SKM-1 (cell line): ENCODE measurements at regions not wholly inside any gene's neighbourhood (a gene's known extent, or its start where the extent isn't known, plus 50 kb on each side); places are given as distances from the start of the nearest gene placed in this dataset.
"Not testable (repeated sequence)": the region's sequence is repeated elsewhere in the genome, so short reads cannot be mapped to it uniquely, and the experiment has no call there.

ENCODE experiments used
- DNase-seq: peaks from one replicate; lab custom pipeline; 2025; ENCODE audit not compliant: unreplicated experiment; lab: John Stamatoyannopoulos, UW

DNA sequence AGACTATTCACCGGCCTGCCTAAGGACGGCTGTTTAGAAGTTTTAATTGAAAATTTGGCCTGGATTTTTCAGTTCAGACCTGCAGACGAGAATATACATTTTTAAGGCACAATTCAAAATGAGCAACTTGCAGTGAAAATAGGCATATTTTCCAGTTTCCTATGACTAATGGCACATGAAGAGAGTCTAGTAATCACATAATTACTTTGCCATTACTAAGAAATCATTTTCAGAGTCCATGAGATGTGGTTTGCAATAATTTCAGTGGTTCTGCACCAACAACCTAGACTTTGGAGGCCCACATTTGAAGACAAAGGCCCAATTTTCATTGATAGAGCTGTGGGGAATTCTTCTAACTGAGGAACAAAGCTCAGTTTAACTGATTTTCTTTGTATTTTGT is 205.3 kb downstream of the SOX2 start:
- no peak for DNase-seq

DNA sequence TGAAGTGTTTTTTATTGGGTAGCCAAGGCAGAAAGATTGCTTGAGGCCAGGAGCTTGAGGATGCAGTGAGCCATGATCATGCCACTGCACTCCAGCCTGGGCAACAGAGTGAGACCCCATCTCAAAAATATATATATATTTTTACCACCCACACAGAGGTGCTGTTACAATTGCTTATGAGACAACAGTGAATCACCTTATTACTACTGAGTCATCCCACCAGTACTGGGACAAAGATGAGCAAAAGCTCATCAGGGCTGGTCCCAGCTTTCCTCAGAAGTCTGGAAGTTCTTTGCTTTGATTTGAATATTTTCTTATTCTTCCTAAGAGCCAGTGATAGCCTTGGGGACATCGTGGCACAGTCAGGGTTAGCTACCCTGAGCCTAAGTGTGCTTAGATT is 207.7 kb downstream of the SOX2 start:
- no peak for DNase-seq

DNA sequence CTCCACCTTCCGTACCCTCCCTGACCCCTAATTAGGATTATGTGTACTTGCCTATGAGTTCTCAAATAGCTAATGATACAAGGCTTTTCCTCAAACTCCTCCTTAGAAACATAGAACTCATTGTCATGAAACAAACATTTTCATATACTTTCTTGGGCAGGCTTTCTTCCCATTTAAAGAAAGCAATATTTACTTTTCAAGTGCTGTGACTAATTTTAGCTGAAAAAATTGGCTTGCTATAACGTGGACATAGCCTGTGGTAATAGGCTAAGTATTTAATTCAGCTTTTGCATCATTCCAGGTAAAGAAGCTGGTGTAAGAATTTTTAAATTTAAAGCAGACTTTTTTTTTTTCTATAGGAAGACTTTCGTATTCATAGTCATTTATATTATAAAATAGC is 208.7 kb downstream of the SOX2 start:
- DNase-seq: no peak

DNA sequence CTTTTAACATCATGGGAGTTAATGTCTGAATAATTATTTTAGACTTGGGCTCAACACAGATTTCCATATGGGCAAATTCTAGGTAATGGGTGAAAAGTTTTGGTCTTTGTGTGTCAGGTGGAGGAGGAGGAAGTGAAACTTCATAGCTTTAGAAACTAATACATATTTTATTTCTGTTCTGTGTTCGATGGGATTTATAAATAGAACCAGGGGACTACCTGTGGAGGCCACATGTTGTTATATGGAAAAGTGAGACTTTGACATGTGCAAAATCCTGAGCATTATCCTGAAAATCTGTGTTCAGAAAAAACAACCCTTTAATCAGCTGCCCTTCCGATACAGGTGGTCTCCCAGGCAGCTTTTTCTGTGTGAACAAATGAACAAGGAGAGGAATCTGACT is 209.5 kb downstream of the SOX2 start:
- DNase-seq: no peak

DNA sequence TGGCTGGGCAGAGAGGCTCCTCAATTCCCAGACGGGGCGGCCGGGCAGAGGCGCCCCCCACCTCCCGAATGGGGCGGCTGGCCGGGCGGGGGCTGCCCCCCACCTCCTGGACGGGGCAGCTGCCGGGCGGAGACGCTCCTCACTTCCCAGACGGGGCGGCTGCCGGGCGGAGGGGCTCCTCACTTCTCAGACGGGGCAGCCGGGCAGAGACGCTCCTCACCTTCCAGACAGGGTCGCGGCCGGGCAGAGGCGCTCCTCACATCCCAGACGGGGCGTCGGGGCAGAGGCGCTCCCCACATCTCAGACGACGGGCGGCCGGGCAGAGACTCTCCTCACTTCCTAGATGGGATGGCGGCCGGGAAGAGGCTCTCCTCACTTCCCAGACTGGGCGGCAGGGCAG is 214.1 kb downstream of the SOX2 start:
- not testable (repeated sequence) for DNase-seq

DNA sequence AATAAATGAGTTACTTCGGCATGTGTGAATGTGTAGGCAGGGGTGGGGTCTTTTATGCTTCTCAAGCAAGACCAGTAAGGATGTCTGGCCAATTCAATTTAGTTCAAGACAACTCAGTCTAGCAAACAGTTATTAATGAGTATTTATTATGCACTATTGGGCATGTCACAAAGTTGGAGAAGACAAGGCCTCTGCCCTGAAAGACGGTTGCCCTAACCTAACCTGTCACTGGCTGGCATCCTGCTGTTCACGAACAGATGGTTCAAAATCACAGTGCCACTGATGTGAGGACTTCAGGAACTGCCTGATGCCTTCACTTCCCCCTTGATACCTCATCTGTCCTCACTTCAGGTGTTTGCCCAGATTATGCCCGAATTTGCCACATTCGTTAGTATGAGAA is 217.8 kb downstream of the SOX2 start:
- no peak for DNase-seq

DNA sequence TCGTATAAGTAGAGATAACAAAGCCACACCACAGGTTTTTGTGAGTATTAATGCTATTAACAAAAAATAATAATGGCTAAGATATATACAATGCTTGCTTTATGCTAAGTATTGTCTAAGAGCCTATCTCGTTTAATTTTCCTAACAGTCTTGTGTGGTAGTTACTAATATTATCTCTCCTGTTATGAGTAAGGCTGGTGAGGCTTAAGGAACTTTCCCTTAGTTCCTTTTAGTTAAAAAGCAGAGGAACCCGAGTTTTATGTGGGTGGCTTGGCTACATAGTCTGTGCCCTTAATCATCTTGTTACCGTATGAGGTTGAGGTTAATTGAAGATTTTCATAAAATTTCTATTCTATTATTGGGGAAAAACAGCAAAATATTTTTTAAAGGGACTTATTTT is 218.4 kb downstream of the SOX2 start:
- no peak for DNase-seq

DNA sequence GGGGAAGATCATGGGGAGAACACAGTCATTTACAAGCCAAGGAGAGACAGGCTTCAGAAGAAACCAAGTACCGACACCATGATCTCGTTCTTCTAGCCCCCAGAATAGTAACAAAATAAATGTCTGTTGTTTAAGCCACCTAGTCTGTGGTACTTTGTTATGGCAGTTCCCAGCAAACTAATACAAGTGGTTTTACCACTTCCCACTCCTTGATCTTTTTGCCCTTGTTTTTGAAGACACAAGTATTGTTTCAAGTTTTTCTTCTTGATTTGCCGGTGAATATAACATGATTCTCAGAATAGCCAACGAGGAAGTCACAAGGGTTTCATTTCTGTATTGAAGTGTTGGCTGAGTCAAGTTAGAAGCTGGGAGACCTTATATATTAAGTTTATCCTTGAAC is 220.3 kb downstream of the SOX2 start:
- no peak for DNase-seq

DNA sequence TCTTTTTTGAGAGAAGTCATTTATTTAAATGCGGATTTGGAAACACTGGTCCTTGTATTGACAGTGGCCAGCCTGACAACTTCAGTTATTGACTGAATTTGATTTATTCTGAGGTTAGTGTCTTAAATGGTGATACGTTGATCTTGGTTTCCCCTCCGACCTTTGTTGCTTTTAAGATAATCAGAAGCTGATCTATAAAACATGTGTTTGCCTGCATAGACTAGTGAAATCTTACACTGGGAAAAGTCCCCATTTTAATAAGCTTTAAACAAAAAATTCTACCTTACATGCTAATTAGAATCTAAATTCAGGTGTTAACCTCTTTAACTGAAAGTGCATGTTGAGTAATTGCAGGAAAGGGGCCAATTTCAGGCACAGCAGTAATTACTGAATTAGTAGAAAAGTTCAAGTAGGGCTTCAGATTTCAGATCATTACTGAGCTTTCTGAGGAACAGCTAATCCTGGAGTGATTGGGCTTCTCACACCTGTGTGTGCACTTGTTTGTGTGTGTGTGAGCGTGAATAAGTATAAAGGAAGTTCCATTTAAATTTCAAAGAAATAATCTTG is 221.4 kb downstream of the SOX2 start:
- DNase-seq: no peak

DNA sequence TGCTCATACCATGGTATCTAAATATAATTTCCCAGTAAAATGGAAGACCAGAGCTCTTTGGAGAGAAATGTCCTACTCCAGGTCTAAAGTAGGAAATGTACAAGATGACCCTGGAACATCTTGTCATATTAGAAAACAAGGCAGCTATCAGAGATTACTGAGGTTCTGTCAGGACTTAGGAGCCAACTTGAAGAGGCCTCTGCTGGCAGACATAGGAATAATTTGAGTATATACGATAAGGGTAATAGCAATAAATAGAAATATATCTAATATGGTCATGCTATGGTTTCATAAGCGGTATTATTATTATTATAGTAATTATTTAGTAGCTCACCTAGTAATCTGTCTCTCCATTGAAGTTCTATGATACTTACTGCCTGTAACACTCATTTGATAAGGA is 224.2 kb downstream of the SOX2 start:
- DNase-seq: no peak

DNA sequence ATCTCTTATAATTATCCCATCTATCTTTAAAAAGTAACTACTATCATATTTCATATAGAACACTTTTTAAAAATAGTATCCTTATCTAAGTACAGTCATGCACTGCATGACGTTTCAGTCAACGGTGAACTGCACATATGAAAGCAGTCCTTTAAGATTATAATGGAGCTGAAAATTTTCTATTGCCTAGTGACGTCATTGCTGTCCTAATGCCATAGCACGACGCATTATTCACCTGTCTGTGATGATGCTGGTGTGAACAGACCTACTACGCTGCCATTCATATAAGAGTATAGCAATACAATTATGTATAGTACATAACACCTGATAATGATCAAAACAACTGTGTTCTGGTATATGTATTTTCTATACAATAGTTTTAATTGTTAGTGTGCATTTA is 225.0 kb downstream of the SOX2 start:
- no peak for DNase-seq

DNA sequence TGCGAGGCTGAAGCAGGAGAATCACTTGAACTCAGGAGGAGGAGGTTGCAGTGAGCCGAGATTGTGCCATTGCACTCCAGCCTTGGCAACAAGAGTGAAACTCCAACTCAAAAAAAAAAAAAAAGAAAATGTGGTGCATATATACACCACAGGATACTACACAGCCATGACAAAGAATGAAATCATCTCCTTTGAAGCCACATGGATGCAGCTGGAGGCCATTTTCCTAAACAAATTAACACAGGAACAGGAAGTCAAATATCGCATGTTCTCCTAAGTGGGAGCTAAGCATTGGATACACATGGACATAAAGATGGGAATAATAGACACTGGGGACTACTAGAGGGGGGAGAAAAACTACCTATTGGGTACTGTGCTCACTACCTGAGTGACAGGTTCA is 226.9 kb downstream of the SOX2 start:
- not testable (repeated sequence) for DNase-seq

DNA sequence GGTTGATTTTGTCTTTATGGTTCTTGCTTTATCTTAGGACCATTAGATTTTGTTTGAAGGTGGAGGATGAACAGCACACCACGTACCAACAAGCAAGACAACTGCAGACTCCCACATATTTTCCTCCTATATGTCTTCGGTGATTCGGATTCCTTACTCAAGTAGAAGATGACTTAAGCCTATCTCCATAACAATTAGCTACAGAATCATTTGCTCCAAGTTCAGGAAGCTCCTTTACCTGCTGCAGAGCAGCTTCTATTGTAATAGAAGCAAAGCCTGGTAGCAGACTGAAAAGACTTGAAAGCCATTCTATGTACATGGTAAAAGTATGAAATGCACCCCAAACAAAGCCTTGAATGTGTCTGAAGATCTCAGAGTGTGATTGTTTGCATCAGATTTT is 229.0 kb downstream of the SOX2 start:
- DNase-seq: no peak

DNA sequence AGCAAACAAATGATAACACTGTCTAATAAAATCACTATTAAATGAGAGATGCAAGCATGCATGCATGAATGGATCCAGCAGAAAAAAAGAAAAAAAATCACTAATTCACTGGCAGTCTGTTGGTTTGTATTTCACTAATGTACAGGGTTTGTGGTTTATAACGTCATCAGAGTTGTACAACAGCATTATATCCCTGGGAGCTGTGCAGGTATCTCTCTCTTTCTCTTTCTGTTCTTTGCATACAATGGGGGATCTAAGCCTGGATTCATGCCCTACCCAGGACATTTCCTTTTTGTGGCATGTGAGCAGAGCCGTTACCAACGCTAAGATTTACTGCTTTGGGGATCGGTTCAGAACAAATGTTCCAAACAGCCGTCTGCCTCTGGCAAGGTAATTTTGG is 229.5 kb downstream of the SOX2 start:
- no peak for DNase-seq

DNA sequence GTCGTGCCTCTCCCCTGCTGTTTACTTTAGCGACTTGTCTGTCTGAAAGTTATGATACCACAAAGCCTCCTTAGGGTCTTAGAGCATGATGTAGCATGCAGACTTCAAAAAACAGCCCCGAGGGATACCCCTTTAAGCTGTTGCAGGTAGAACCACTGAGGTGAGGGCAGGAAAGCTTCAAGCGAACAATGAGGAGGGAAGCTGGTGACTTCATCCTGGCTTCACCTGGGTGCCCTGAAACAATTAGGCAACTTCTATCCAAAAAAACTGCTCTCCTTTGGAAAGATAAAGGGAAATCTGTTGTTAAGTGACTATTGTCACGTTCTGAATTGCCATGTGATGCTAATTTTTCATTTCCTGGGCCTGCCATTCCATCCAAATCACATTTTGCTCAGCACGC is 231.6 kb downstream of the SOX2 start:
- no peak for DNase-seq

DNA sequence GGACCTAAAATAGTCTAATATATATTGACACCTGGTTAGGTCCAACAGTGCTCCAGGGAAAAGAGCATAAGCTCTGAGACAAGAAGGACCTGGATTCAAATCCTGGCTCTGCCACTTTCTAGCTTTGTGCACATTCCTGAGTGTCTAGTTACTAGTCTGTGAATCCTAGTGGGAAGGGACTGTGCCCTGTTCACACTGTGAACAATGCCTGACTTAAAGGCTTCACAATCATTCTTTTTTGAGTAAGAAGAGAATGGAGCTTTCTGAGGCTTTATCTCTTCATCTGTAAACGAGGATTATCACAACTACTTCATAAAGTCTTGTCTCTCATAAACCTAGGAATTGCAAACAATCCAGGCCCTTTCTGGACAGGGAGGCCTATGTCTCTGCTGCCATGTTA is 235.9 kb downstream of the SOX2 start:
- no peak for DNase-seq

DNA sequence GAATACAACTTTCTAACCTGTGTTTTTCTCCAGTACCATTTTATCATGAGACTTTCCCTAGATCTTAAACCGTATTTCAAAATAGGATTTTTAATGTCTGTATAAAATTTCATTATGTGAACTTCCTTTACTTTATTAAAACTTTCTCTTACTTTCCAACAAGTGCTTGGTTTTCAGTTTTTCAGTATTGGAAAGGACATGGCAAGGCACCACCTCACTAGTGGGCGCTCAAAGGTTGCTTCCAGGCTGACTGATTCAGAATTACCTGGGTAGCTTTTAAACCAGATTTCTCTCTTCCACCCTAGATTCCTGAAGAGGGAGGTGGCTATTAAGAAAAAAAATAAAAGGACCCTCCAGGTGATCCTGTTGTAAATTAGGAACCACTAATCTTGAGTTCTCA is 236.6 kb downstream of the SOX2 start:
- DNase-seq: no peak

DNA sequence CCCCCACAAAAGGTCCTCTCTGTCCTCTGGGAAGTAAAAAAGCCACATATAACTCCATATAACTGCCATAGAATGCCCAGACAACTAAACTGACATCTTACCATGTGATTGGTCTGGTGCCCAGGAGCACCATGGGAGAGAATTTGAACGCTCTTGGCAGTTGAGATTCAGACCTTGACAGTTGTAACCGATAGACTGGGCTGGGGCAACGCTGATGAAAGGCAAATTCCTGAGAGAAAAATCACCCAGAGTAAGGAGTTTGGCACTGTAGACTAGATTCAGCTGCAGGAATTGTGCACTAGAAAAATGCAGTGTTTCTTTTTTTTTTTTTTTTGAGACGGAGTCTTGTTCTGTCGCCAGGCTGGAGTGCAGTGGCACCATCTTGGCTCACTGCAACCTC is 240.5 kb downstream of the SOX2 start:
- DNase-seq: no peak

DNA sequence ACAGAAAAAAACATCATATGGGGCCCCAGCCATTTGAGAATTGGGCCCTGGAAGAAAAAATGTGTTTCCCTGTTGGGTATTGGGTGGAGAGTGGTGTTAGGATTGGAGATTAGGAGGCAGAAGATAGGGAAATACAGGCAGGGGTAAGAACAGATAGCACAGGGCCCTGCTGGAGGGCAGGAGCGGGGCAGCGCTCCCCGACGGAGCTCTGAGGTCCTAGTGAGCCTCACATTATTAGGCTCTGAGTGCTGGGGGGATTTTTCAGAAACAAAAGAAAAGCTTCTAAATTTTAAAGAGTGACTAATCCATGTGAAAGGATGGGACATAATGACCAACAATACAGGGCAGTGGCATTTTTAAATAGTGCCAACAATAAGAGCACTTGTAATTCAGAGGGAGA is 241.2 kb downstream of the SOX2 start:
- DNase-seq: no peak

DNA sequence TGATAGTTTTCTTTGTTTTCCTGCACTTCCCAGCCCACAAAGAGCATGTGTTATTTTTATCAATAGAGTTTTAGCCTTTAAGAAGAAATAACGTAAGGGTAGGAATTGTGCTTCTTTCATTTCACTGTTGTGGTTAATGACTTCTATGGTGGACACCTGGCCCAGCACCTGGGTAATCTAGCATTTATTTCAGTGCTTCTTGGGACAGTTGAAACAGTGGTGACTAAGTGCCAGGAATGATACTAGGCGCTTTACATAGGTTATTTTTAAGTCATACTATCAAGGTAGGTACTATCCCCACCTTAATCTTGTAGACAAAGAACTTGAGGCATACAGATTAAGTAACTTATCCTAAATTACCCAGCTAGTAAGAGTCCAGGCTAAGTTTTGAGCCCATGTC is 243.8 kb downstream of the SOX2 start:
- DNase-seq: no peak

DNA sequence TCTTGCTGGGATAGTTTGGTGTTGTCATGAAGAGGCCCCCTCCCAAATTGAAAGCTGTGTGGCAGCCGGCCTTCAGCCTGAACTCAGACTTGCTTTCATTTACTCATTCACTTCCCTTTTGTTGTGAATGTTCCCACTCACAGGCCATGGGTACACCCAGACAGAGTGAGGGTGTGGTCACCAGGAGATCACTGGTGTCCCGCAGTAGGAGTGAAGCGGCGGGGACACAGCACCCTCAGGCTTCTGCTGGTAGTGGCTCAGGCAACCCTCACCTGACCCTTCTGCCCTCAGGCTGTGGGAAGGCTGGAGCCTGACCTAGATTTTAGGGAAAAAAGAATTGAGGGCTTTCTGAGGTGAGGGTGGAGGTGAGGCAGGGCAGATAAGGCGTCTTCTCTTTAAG is 244.4 kb downstream of the SOX2 start:
- DNase-seq: no peak

DNA sequence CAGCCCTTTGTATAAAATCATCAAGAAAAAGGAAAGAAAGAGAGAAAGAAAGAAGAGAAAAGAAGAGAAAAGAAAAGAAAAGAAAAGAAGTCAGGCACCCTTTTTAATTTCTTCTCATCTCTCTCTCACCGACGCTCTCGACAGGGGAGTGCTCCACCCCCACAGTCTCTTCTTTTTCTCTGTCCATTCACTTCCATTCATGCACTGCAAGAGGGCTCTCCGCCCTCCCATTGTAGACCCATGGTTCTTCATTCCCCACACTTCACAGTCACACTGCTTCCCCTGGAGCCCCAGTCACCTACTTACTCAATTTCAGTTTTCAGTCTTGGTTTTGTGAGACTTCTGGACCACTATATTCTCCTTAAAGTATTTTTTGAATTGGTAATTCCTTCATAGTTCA is 254.7 kb downstream of the SOX2 start:
- DNase-seq: no peak

DNA sequence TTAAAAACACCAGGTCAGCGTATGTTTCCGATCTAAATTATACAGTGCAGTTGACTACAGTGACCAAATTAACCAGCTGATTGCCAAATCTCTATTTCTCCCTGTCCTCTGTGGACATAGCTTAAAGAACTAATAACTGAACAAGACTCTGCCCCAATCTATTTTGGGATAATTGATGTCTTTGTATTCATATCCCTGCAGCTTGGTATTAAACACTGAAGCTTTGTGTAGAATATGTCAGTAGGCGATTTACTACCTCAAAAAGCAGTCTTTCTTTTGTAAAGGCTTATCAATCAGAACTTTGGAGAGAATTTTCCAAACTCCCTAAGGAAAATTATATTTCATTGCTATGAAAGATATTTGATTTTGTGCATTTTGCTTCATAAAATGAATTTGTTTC is 258.2 kb downstream of the SOX2 start:
- DNase-seq: no peak

DNA sequence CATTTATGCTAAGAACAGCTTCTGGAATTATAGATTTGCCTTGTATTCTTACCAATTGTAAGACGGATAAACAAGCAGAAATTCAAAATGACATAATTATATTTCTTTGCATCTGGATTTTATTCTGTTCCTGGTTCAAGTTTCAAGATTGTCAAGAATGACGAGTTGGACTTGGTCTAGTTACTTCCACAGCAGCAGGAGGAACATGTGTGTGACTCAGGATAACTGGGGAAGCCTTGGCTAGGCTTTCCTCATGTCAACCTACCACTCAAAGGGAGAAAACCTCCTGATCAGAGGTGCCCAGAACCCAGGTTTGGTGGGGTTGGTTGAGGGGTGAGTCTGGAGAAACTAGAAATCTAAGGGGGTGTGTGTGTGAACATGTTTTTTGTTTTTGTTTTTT is 259.7 kb downstream of the SOX2 start:
- DNase-seq: no peak
